ENCODE measurements at regions not wholly inside any gene's neighbourhood (a gene's known extent, or its start where the extent isn't known, plus 50 kb on each side); places are given as distances from the start of the nearest gene placed in this dataset.

DNA sequence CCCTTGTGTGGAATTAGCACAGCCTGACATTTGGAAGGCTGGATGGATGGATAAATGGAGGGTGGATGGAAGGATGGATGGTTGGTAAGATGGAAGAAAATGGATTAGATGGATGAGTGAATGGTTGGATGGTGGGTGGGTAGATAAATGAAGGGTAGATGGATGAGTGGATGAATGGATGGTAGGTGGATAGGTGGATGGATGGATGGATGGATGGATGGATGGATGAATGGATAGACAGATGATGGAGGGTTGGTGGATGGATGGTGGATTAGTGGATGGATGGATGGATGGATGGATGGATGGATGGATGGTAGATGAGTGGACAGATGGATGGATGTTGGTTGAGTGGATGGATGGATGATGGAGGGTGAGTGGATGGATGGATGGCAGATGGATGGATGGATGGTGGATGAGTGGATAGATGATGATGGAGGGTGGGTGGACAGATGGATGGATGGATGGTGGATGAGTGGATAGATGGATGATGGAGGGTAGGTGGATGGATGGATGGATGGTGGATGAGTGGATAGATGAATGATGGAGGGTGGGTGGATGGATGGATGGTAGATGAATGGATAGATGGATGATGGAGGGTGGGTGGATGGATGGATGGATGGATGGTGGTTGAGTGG is 175.6 kb upstream of the PPP1R26 start:
- Mint-ChIP-seq H3K27me3 (ENCODE audit: insufficient read depth, low read depth) (peaks cover 16% of the 10 kb centered on the region), H3K9me3 (peaks cover 5% of the 10 kb centered on the region), H3K36me3 (no peaks in the 10 kb centered on the region), H3K4me3 (peak overlapping the region; percentile 9), H3K4me1 (peaks cover 4% of the 10 kb centered on the region), H3K27ac (no peak overlapping the region)
- Histone ChIP-seq H3K36me3 (no peaks in the 10 kb centered on the region), H3F3A (ENCODE audit: low read depth) (no peaks in the 10 kb centered on the region), H3K4me1 (no peaks in the 10 kb centered on the region), H3K4me3 (no peak overlapping the region), H3K9ac (no peak overlapping the region), H3K79me2 (ENCODE audit: low read depth) (no peaks in the 10 kb centered on the region), H3K9me3 (ENCODE audit: low read depth) (no peaks in the 10 kb centered on the region), H3K27me3 (no peaks in the 10 kb centered on the region), H3K4me2 (no peak overlapping the region), H3K27ac (no peak overlapping the region), H2AFZ (replicated peaks) (no peak overlapping the region), H4K20me1 (ENCODE audit: low read depth) (no peaks in the 10 kb centered on the region)
- TF ChIP-seq EZH2phosphoT487 (IDR thresholded peaks at IDR 0.05) (no peak), EZH2 (IDR thresholded peaks at IDR 0.05) (no peak)
- TF ChIP-seq, protein P1, sequence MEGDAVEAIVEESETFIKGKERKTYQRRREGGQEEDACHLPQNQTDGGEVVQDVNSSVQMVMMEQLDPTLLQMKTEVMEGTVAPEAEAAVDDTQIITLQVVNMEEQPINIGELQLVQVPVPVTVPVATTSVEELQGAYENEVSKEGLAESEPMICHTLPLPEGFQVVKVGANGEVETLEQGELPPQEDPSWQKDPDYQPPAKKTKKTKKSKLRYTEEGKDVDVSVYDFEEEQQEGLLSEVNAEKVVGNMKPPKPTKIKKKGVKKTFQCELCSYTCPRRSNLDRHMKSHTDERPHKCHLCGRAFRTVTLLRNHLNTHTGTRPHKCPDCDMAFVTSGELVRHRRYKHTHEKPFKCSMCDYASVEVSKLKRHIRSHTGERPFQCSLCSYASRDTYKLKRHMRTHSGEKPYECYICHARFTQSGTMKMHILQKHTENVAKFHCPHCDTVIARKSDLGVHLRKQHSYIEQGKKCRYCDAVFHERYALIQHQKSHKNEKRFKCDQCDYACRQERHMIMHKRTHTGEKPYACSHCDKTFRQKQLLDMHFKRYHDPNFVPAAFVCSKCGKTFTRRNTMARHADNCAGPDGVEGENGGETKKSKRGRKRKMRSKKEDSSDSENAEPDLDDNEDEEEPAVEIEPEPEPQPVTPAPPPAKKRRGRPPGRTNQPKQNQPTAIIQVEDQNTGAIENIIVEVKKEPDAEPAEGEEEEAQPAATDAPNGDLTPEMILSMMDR (IDR thresholded peaks at IDR 0.05) = no peak
- no peak for DNase-seq (ENCODE audit: low spot score)

DNA sequence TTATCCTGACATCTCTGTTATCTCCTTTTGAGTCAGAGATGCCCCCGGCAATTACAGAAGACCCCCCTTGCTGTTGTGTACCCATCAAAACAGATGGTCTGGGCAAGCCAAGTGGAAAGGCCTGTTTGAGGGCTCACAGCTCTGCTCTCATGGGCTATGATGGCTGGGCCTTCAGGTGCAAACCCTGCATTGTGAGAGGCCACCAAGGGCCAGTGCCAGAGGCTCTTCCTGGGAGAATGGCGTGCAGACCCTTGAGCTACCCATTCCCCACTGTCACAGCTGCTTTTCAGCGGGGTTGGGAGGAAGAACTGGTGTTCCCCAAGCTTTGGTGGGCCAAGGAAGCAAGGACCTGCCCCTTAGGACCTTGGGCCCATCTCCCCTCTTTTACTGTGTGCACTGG is 174.7 kb upstream of the PPP1R26 start:
- no peaks in the 10 kb centered on the region for H3K36me3 ChIP-seq
- no peak overlapping the region for H3K27ac ChIP-seq
- TF ChIP-seq EZH2phosphoT487 (IDR thresholded peaks at IDR 0.05) (no peak), EZH2 (IDR thresholded peaks at IDR 0.05) (no peak)
- TF ChIP-seq, protein P1 (IDR thresholded peaks at IDR 0.05) = no peak
- H3K4me1 ChIP-seq = no peaks in the 10 kb centered on the region
- Mint-ChIP-seq H3K27me3 (ENCODE audit: insufficient read depth, low read depth) (peaks cover 16% of the 10 kb centered on the region), H3K4me1 (peaks cover 4% of the 10 kb centered on the region), H3K4me3 (no peak overlapping the region), H3K27ac (no peak overlapping the region), H3K9me3 (peaks cover 5% of the 10 kb centered on the region), H3K36me3 (no peaks in the 10 kb centered on the region)
- H3K27me3 ChIP-seq = no peaks in the 10 kb centered on the region
- H3K4me2 ChIP-seq = no peak overlapping the region
- no peak overlapping the region for H3K9ac ChIP-seq
- no peak overlapping the region for H3K4me3 ChIP-seq
- H3K9me3 ChIP-seq (ENCODE audit: low read depth) = no peaks in the 10 kb centered on the region
- H4K20me1 ChIP-seq (ENCODE audit: low read depth) = no peaks in the 10 kb centered on the region
- H3F3A ChIP-seq (ENCODE audit: low read depth) = no peaks in the 10 kb centered on the region
- H3K79me2 ChIP-seq (ENCODE audit: low read depth) = no peaks in the 10 kb centered on the region
- no peak for DNase-seq (ENCODE audit: low spot score)
- no peak overlapping the region for H2AFZ ChIP-seq (replicated peaks)

DNA sequence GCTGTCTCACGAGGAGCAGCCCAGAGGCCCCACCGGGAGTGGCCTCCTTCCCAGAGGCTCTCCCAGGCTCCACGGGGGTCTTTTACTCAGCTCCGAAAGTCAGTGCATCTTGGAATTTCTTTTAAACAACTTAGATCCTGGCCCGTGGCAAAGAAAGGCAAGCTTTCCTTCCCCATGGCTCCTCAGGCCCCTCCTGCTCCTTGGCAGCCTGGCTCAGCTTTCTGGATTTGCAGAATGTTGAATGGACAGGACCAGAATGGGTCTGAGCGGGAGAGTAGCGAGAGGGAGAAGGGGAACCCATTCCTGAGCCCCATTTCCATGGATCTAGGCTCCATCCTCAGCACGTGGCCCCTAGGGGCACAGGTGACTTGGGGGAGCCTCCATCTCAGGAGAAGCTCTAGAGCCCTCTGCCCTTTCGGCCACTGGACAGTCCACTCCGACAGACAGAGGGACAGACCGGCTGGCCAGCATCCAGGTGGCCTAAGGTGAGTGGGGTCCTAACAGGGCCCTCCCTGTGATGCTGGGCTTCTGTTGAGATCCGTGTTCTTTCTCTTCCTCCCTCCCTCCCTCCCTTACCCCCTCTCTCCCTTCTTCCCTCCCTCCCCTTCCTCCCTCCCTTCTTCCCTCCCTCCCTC is 173.9 kb upstream of the PPP1R26 start:
- no peak overlapping the region for H3K27ac ChIP-seq
- Mint-ChIP-seq H3K36me3 (no peaks in the 10 kb centered on the region), H3K9me3 (peaks cover 5% of the 10 kb centered on the region), H3K27me3 (ENCODE audit: insufficient read depth, low read depth) (peaks cover 12% of the 10 kb centered on the region), H3K27ac (no peak overlapping the region), H3K4me1 (peaks cover 4% of the 10 kb centered on the region), H3K4me3 (no peak overlapping the region)
- no peaks in the 10 kb centered on the region for H3F3A ChIP-seq (ENCODE audit: low read depth)
- H3K4me3 ChIP-seq = no peak overlapping the region
- H4K20me1 ChIP-seq (ENCODE audit: low read depth) = no peaks in the 10 kb centered on the region
- no peaks in the 10 kb centered on the region for H3K4me1 ChIP-seq
- H3K79me2 ChIP-seq (ENCODE audit: low read depth) = no peaks in the 10 kb centered on the region
- no peaks in the 10 kb centered on the region for H3K27me3 ChIP-seq
- no peak overlapping the region for H3K9ac ChIP-seq
- TF ChIP-seq EZH2 (IDR thresholded peaks at IDR 0.05) (no peak), EZH2phosphoT487 (IDR thresholded peaks at IDR 0.05) (no peak)
- TF ChIP-seq, protein P1 (IDR thresholded peaks at IDR 0.05) = no peak
- no peaks in the 10 kb centered on the region for H3K9me3 ChIP-seq (ENCODE audit: low read depth)
- no peak overlapping the region for H3K4me2 ChIP-seq
- no peaks in the 10 kb centered on the region for H3K36me3 ChIP-seq
- H2AFZ ChIP-seq (replicated peaks) = no peak overlapping the region
- no peak for DNase-seq (ENCODE audit: low spot score)
